HepG2 (cell line): ENCODE measurements at regions not wholly inside any gene's neighbourhood (a gene's known extent, or its start where the extent isn't known, plus 50 kb on each side); places are given as distances from the start of the nearest gene placed in this dataset.

Source experiments
- ATAC-seq: fragments of 200-7000 bp; cut with Tn5 transposase; 3 replicates; pipeline ENCODE4 v1.9.1; 2020; ENCODE audit warnings: mild to moderate bottlenecking, moderate library complexity
- BruUV-seq: library from RNA; stranded (reverse); fragments of 400-500 nt; replicated peaks from 2 replicates; lab custom pipeline; 2021; lab: Mats Ljungman, UMichigan
- CTCF ChIA-PET: fragments of 300-600 bp; formaldehyde crosslinking; extraction: SDS; loops from one replicate; lab custom pipeline; 2021; ENCODE audit warnings: low total read pairs, inconsistent platforms, low intra/inter-chr PET ratio; lab: Yijun Ruan, JAX
- POLR2A ChIA-PET: fragments of 350-600 bp; sonication (Branson Sonifier 250); formaldehyde crosslinking; loops from one replicate; lab custom pipeline; 2020; ENCODE audit warnings: antibody characterized with exemption, inconsistent platforms; lab: Yijun Ruan, JAX
- DNase-seq: peaks from one replicate; pipeline ENCODE4 v3.0.0-alpha.2; 2015; ENCODE audit warnings: low spot score
- FAIRE-seq: peaks from 3 replicates; lab custom pipeline; 2011; peaks lifted over from hg19 to GRCh38; lab: Jason Lieb, UNC
- H2AFZ ChIP-seq: one replicate; pipeline ENCODE4 v1.6.1; 2011; ENCODE audit warnings: low read length, inconsistent platforms
- H3K27ac ChIP-seq: fragments of 300-600 bp; 3 replicates; pipeline ENCODE4 v1.8.0; 2011; ENCODE audit warnings: mixed run types, mild to moderate bottlenecking, mixed read lengths, low read length, inconsistent platforms; ENCODE audit not compliant: insufficient read depth; ENCODE audit errors: extremely low read length
- H3K27me3 ChIP-seq, 2 experiments: fragments of 200-600 bp in 1 of 2; 2 replicates in 1 of 2; 3 replicates in 1 of 2; pipeline versions ENCODE4 v1.6.0 to v1.8.0; 2011; ENCODE audit warnings: low read length in 2 of 2, mild to moderate bottlenecking in 2 of 2, moderate library complexity in 2 of 2, inconsistent platforms in 1 of 2; ENCODE audit not compliant: insufficient read depth in 2 of 2, control insufficient read depth in 1 of 2
- H3K36me3 ChIP-seq, 2 experiments: fragments of 200-600 bp in 1 of 2; replicated peaks in 1 of 2; 2 replicates in 1 of 2; 3 replicates in 1 of 2; pipeline versions ENCODE4 v1.5.1 to v1.8.0; 2011; ENCODE audit warnings: low read length in 2 of 2, inconsistent platforms in 1 of 2; ENCODE audit not compliant: insufficient read depth in 2 of 2, control insufficient read depth in 1 of 2
- H3K4me1 ChIP-seq: 2 replicates; pipeline ENCODE4 v1.5.1; 2012; ENCODE audit warnings: low read length, inconsistent platforms; ENCODE audit not compliant: insufficient read depth
- H3K4me2 ChIP-seq: 2 replicates; pipeline ENCODE4 v1.6.0; 2011; ENCODE audit warnings: low read depth, low read length, inconsistent platforms
- H3K4me3 ChIP-seq, 3 experiments: fragments of 200-600 bp in 1 of 3; sonication (generic), shearing (Covaris generic) in 1 of 3; replicated peaks in 1 of 3; 2 replicates each; pipeline ENCODE4 v1.5.1; 2011 to 2016; ENCODE audit warnings: low read length in 3 of 3, inconsistent platforms in 2 of 3, low read depth in 2 of 3, mild to moderate bottlenecking in 2 of 3, control low read depth in 1 of 3, mixed read lengths in 1 of 3; ENCODE audit not compliant: insufficient read depth in 1 of 3
- H3K79me2 ChIP-seq: one replicate; pipeline ENCODE4 v1.6.1; 2011; ENCODE audit warnings: low read length, inconsistent platforms; ENCODE audit not compliant: insufficient read depth
- H3K9ac ChIP-seq: 2 replicates; pipeline ENCODE4 v1.6.0; 2011; ENCODE audit warnings: mild to moderate bottlenecking, low read depth, low read length, inconsistent platforms; ENCODE audit not compliant: insufficient read depth
- H3K9me3 ChIP-seq: 2 replicates; pipeline ENCODE4 v1.5.1; 2012; ENCODE audit warnings: mild to moderate bottlenecking, low read length
- H4K20me1 ChIP-seq: 2 replicates; pipeline ENCODE4 v1.6.0; 2011; ENCODE audit warnings: inconsistent platforms, mild to moderate bottlenecking, low read length, moderate library complexity; ENCODE audit not compliant: insufficient read depth
- ATAD3A ChIP-seq: sonication (generic); formaldehyde crosslinking; IDR thresholded peaks from 2 replicates; pipeline ENCODE4 v1.4.0; 2020; ENCODE audit warnings: missing genetic modification reagents
- CSRNP2 ChIP-seq: sonication (generic); formaldehyde crosslinking; conservative IDR thresholded peaks from 2 replicates; pipeline ENCODE4 v1.8.0; 2022; ENCODE audit warnings: low read depth, missing genetic modification reagents
- HMG20A ChIP-seq: IDR thresholded peaks from 2 replicates; pipeline ENCODE4 v1.6.1; 2016; ENCODE audit warnings: borderline replicate concordance
- KDM2A ChIP-seq: sonication (generic); formaldehyde crosslinking; IDR thresholded peaks from 2 replicates; pipeline ENCODE4 v1.4.0; 2020; ENCODE audit warnings: low read depth, missing genetic modification reagents, borderline replicate concordance
- KDM6A ChIP-seq: IDR thresholded peaks from 2 replicates; pipeline ENCODE4 v1.6.1; 2016; ENCODE audit warnings: low read depth
- RELA ChIP-seq: sonication (generic); formaldehyde crosslinking; IDR thresholded peaks from 2 replicates; pipeline ENCODE4 v1.4.0; 2020; ENCODE audit warnings: missing genetic modification reagents
- SETDB1 ChIP-seq: sonication (generic); formaldehyde crosslinking; IDR thresholded peaks from 2 replicates; pipeline ENCODE4 v1.5.1; 2020; ENCODE audit warnings: missing genetic modification reagents, mild to moderate bottlenecking, borderline replicate concordance
- SIN3A ChIP-seq: IDR thresholded peaks from 2 replicates; pipeline ENCODE4 v1.6.1; 2011; ENCODE audit warnings: low read depth, mild to moderate bottlenecking, control low read depth, low read length, borderline replicate concordance
- STAT5B ChIP-seq: sonication (generic); formaldehyde crosslinking; IDR thresholded peaks from 2 replicates; pipeline ENCODE4 v1.4.0; 2020; ENCODE audit warnings: missing genetic modification reagents
- SYNCRIP ChIP-seq: fragments of 200-400 bp; formaldehyde crosslinking; IDR thresholded peaks from 2 replicates; pipeline ENCODE4 v1.6.1; 2018; ENCODE audit warnings: mild to moderate bottlenecking, low read depth, low read length; ENCODE audit not compliant: insufficient read depth
- TARDBP ChIP-seq: sonication (generic); formaldehyde crosslinking; IDR thresholded peaks from 2 replicates; pipeline ENCODE4 v1.8.0; 2022; ENCODE audit warnings: mild to moderate bottlenecking, missing genetic modification reagents
- ZNF24 ChIP-seq: fragments of 450-650 bp; IDR thresholded peaks from 2 replicates; pipeline ENCODE4 v1.6.1; 2017; ENCODE audit warnings: antibody characterized with exemption, mild to moderate bottlenecking
- ZNF256 ChIP-seq: sonication (generic); formaldehyde crosslinking; conservative IDR thresholded peaks from 2 replicates; pipeline ENCODE4 v1.4.0; 2020; ENCODE audit warnings: missing genetic modification reagents
- ZNF484 ChIP-seq: sonication (generic); formaldehyde crosslinking; IDR thresholded peaks from 2 replicates; pipeline ENCODE4 v1.5.1; 2020; ENCODE audit warnings: mild to moderate bottlenecking, low read depth, missing genetic modification reagents, borderline replicate concordance
- ZNF710 ChIP-seq: sonication (generic); formaldehyde crosslinking; IDR thresholded peaks from 2 replicates; pipeline ENCODE4 v1.5.0; 2020; ENCODE audit warnings: mild to moderate bottlenecking, missing genetic modification reagents, borderline replicate concordance
- ZNF878 ChIP-seq: sonication (generic); formaldehyde crosslinking; IDR thresholded peaks from 2 replicates; pipeline ENCODE4 v1.8.1; 2023; ENCODE audit warnings: mild to moderate bottlenecking, missing genetic modification reagents, moderate library complexity
- WGBS: methylation state at CpG from one replicate; pipeline ENCODE4 v1.1.6; 2017; ENCODE audit warnings: low lambda C conversion rate; 5-methylcytosine and 5-hydroxymethylcytosine counted together
- in situ Hi-C: cut with HindIII; loops from 2 replicates; pipeline ENCODE4 v1.10.0; 2017; ENCODE audit warnings: low pct_unique_long_range_greater_than_20kb; ENCODE audit not compliant: extremely low pct_ligation_motif_present
- intact Hi-C: fragments of 100-400 bp; cut with micrococcal nuclease; formaldehyde crosslinking; loops from one replicate; pipeline ENCODE4 v1.10.0; 2022; ENCODE audit not compliant: unreplicated experiment

GRCh38 chr5:159422910-159423309 lies 92.6 kb upstream of the IL12B start (continued):
- no peak for TF ChIP-seq ZNF256
- TF ChIP-seq CSRNP2 (CRISPR knock-in tag) = no peak
- TF ChIP-seq STAT5B = no peak

- in situ Hi-C loops = no loop called here
- TF ChIP-seq SYNCRIP (no peak), ZNF484 (CRISPR knock-in tag) (no peak), SETDB1 (no peak), SIN3A (no peak), KDM6A (CRISPR knock-in tag) (no peak), ZNF24 (no peak), ZNF710 (CRISPR knock-in tag) (no peak), ATAD3A (CRISPR knock-in tag) (no peak), HMG20A (CRISPR knock-in tag) (no peak), ZNF878 (no peak), TARDBP (CRISPR knock-in tag) (no peak), KDM2A (no peak), RELA (no peak)
Measured at GRCh38 chr5:159424123-159424522, 93.8 kb upstream of the IL12B start.

More at GRCh38 chr5:159424123-159424522, 93.8 kb upstream of the IL12B start:
- no peaks in the 10 kb centered on the region for H3K79me2 ChIP-seq
- ATAC-seq (no peak), DNase-seq (no peak), FAIRE-seq (no peak)
- WGBS = 3% methylated on average over 5 of the region's 6 CpGs
- no peaks in the 10 kb centered on the region for H4K20me1 ChIP-seq
- H3K27me3 ChIP-seq = no peaks in the 10 kb centered on the region; a peak in 1 of 5 replicates
- intact Hi-C loops = no loop called here
- BruUV-seq = no TSS peak
- no peaks in the 10 kb centered on the region for H3K36me3 ChIP-seq
- no peaks in the 10 kb centered on the region for H3K9me3 ChIP-seq
- H3K4me1 ChIP-seq = no peaks in the 10 kb centered on the region
- H3K4me2 ChIP-seq = no peak overlapping the region
- ChIA-PET POLR2A (no interaction called here), CTCF (no interaction called here)
- no peak overlapping the region for H3K9ac ChIP-seq
- no peak overlapping the region for H2AFZ ChIP-seq
- H3K4me3 ChIP-seq = no peak overlapping the region
- no peak overlapping the region for H3K27ac ChIP-seq
